COR-L47 (cell line): ENCODE measurements at regions not wholly inside any gene's neighbourhood (a gene's known extent, or its start where the extent isn't known, plus 50 kb on each side); places are given as distances from the start of the nearest gene placed in this dataset.

Experiments used
- DNase-seq: peaks from one replicate; lab custom pipeline; 2025; lab: John Stamatoyannopoulos, UW

- DNase-seq = no peak
Observed at GRCh38 chr1:59085101-59085500, 211.8 kb upstream of the FGGY start.

GRCh38 chr1:59089036-59089798, 207.7 kb upstream of the FGGY start:
- DNase-seq = no peak

- DNase-seq = no peak
Observed at GRCh38 chr1:59089922-59090457, 206.9 kb upstream of the FGGY start.

GRCh38 chr1:59092126-59092525, 204.8 kb upstream of the FGGY start:
- DNase-seq = no peak

GRCh38 chr1:59094001-59094400, 202.9 kb upstream of the FGGY start:
- no peak for DNase-seq

GRCh38 chr1:59096501-59096900, 200.4 kb upstream of the FGGY start:
- DNase-seq = no peak

GRCh38 chr1:59098655-59099054, 198.2 kb upstream of the FGGY start:
- no peak for DNase-seq

- DNase-seq = no peak
Observed at GRCh38 chr1:59100708-59101374, 196.1 kb upstream of the FGGY start.

GRCh38 chr1:59101518-59101917, 195.4 kb upstream of the FGGY start:
- no peak for DNase-seq

- DNase-seq = no peak
Observed at GRCh38 chr1:59103457-59103856, 193.4 kb upstream of the FGGY start.

GRCh38 chr1:59104191-59104760, 192.6 kb upstream of the FGGY start:
- no peak for DNase-seq

GRCh38 chr1:59105548-59106507, 191.1 kb upstream of the FGGY start:
- DNase-seq = no peak

- no peak for DNase-seq
Observed at GRCh38 chr1:59107516-59107915, 189.4 kb upstream of the FGGY start.

- no peak for DNase-seq
Observed at GRCh38 chr1:59107916-59108315, 189.0 kb upstream of the FGGY start.

- no peak for DNase-seq
Observed at GRCh38 chr1:59108481-59109317, 188.2 kb upstream of the FGGY start.

GRCh38 chr1:59110271-59110670, 186.6 kb upstream of the FGGY start:
- no peak for DNase-seq

GRCh38 chr1:59113876-59114457, 182.9 kb upstream of the FGGY start:
- DNase-seq = no peak

GRCh38 chr1:59115865-59116264, 181.0 kb upstream of the FGGY start:
- DNase-seq = no peak

GRCh38 chr1:59116920-59117542, 179.9 kb upstream of the FGGY start:
- DNase-seq = no peak

- no peak for DNase-seq
Observed at GRCh38 chr1:59122527-59122926, 174.4 kb upstream of the FGGY start.
